H9 (cell line): ENCODE measurements at regions not wholly inside any gene's neighbourhood (a gene's known extent, or its start where the extent isn't known, plus 50 kb on each side); places are given as distances from the start of the nearest gene placed in this dataset.

Experiments used
- DNase-seq: peaks from one replicate; pipeline ENCODE4 v3.0.0-alpha.2; 2017
- H2AFZ ChIP-seq: one replicate; pipeline ENCODE4 v1.6.1; 2013; ENCODE audit warnings: mild to moderate bottlenecking, low read length, control low read depth, moderate library complexity
- H2AK5ac ChIP-seq: 2 replicates; pipeline ENCODE4 v1.6.1; 2013; ENCODE audit warnings: low read length, control low read depth, mixed read lengths; ENCODE audit not compliant: insufficient read length
- H2BK120ac ChIP-seq: one replicate; pipeline ENCODE4 v1.6.1; 2013; ENCODE audit warnings: low read depth, mild to moderate bottlenecking, low read length, control low read depth, inconsistent platforms; ENCODE audit not compliant: poor library complexity, severe bottlenecking
- H2BK12ac ChIP-seq: 2 replicates; pipeline ENCODE4 v1.6.1; 2013; ENCODE audit warnings: low read length, control low read depth, mixed read lengths, low read depth; ENCODE audit not compliant: insufficient read length
- H2BK15ac ChIP-seq: 2 replicates; pipeline ENCODE4 v1.6.1; 2013; ENCODE audit warnings: low read depth, low read length, control low read depth
- H2BK20ac ChIP-seq: one replicate; pipeline ENCODE4 v1.6.1; 2013; ENCODE audit warnings: low read depth, mild to moderate bottlenecking, low read length, control low read depth, inconsistent platforms; ENCODE audit not compliant: poor library complexity, severe bottlenecking
- H2BK5ac ChIP-seq: 2 replicates; pipeline ENCODE4 v1.6.1; 2013; ENCODE audit warnings: low read length, control low read depth, mixed read lengths; ENCODE audit not compliant: insufficient read length
- H3K14ac ChIP-seq: 2 replicates; pipeline ENCODE4 v1.6.1; 2013; ENCODE audit warnings: low read length, control low read depth; ENCODE audit not compliant: insufficient read depth
- H3K18ac ChIP-seq: 2 replicates; pipeline ENCODE4 v1.6.1; 2013; ENCODE audit warnings: low read depth, mild to moderate bottlenecking, mixed read lengths, low read length, control low read depth; ENCODE audit not compliant: insufficient read length
- H3K23ac ChIP-seq: 2 replicates; pipeline ENCODE4 v1.6.1; 2013; ENCODE audit warnings: low read length, control low read depth, mixed read lengths, low read depth; ENCODE audit not compliant: insufficient read length
- H3K23me2 ChIP-seq: 2 replicates; pipeline ENCODE4 v1.6.1; 2013; ENCODE audit warnings: low read depth, mild to moderate bottlenecking, mixed read lengths, low read length, control low read depth; ENCODE audit not compliant: insufficient read length, poor library complexity, severe bottlenecking
- H3K27ac ChIP-seq: 2 replicates; pipeline ENCODE4 v1.5.1; 2013; ENCODE audit warnings: low read length, control low read depth, mixed read lengths, low read depth; ENCODE audit not compliant: insufficient read length
- H3K27me3 ChIP-seq: 2 replicates; pipeline ENCODE4 v1.6.1; 2013; ENCODE audit warnings: low read length, control low read depth, inconsistent platforms; ENCODE audit not compliant: insufficient read depth
- H3K4ac ChIP-seq: 2 replicates; pipeline ENCODE4 v1.6.1; 2013; ENCODE audit warnings: low read depth, mild to moderate bottlenecking, control low read depth, inconsistent platforms, low read length, moderate library complexity
- H3K4me1 ChIP-seq: 2 replicates; pipeline ENCODE4 v1.6.1; 2013; ENCODE audit warnings: low read length, control low read depth, inconsistent platforms; ENCODE audit not compliant: insufficient read depth
- H3K4me2 ChIP-seq: 2 replicates; pipeline ENCODE4 v1.6.1; 2013; ENCODE audit warnings: low read length, control low read depth, mixed read lengths; ENCODE audit not compliant: insufficient read length, insufficient read depth
- H3K56ac ChIP-seq: 2 replicates; pipeline ENCODE4 v1.6.1; 2013; ENCODE audit warnings: low read depth, mild to moderate bottlenecking, mixed read lengths, low read length, control low read depth; ENCODE audit not compliant: insufficient read length
- H3K79me1 ChIP-seq: 2 replicates; pipeline ENCODE4 v1.6.1; 2013; ENCODE audit warnings: low read depth, mild to moderate bottlenecking, moderate library complexity, low read length, control low read depth, inconsistent platforms; ENCODE audit not compliant: insufficient read depth, poor library complexity, severe bottlenecking
- H3K79me2 ChIP-seq: 2 replicates; pipeline ENCODE4 v1.6.1; 2013; ENCODE audit warnings: low read length, control low read depth, inconsistent platforms; ENCODE audit not compliant: insufficient read depth
- H3K9ac ChIP-seq: 2 replicates; pipeline ENCODE4 v1.6.1; 2013; ENCODE audit warnings: low read length, control low read depth, mixed read lengths; ENCODE audit not compliant: insufficient read length; ENCODE audit errors: extremely low read depth
- H3K9me3 ChIP-seq: one replicate; pipeline ENCODE4 v1.6.1; 2013; ENCODE audit warnings: low read depth, low read length, inconsistent platforms; ENCODE audit not compliant: control insufficient read depth
- H3T11ph ChIP-seq: one replicate; pipeline ENCODE4 v1.6.1; 2013; ENCODE audit warnings: mild to moderate bottlenecking, low read length, control low read depth, inconsistent platforms
- H4K20me1 ChIP-seq: one replicate; pipeline ENCODE4 v1.6.1; 2013; ENCODE audit not compliant: control insufficient read depth, insufficient read length, insufficient read depth
- H4K5ac ChIP-seq: 2 replicates; pipeline ENCODE4 v1.6.1; 2013; ENCODE audit warnings: low read depth, mild to moderate bottlenecking, mixed read lengths, low read length, control low read depth; ENCODE audit not compliant: insufficient read length
- H4K8ac ChIP-seq: replicated peaks from 2 replicates; pipeline ENCODE4 v1.6.1; 2013; ENCODE audit warnings: low read length, control low read depth, mixed read lengths, low read depth; ENCODE audit not compliant: insufficient read length
- H4K91ac ChIP-seq: 2 replicates; pipeline ENCODE4 v1.6.1; 2013; ENCODE audit warnings: low read depth, mild to moderate bottlenecking, moderate library complexity, mixed read lengths, low read length, control low read depth; ENCODE audit not compliant: insufficient read length
- H3K27ac Mint-ChIP-seq, 3 experiments: 2 replicates in 2 of 3; 3 replicates in 1 of 3; pipeline ENCODE4 v1.8.0; 2020 to 2021; ENCODE audit warnings: mixed read lengths in 3 of 3, mild to moderate bottlenecking in 1 of 3, moderate library complexity in 1 of 3
- H3K27me3 Mint-ChIP-seq: 2 replicates; pipeline ENCODE4 v1.8.0; 2021; ENCODE audit warnings: low read depth, mild to moderate bottlenecking, moderate library complexity, mixed read lengths
- H3K36me3 Mint-ChIP-seq, 3 experiments: 2 replicates in 2 of 3; 3 replicates in 1 of 3; pipeline ENCODE4 v1.8.0; 2020 to 2021; ENCODE audit warnings: low read depth in 3 of 3, mixed read lengths in 3 of 3; ENCODE audit not compliant: insufficient read depth in 1 of 3
- H3K4me1 Mint-ChIP-seq, 2 experiments: 2 replicates each; pipeline ENCODE4 v1.8.0; 2020; ENCODE audit warnings: mixed read lengths in 2 of 2
- H3K4me3 Mint-ChIP-seq, 2 experiments: 2 replicates in 1 of 2; 3 replicates in 1 of 2; pipeline ENCODE4 v1.8.0; 2020 to 2021; ENCODE audit warnings: mild to moderate bottlenecking in 2 of 2, mixed read lengths in 2 of 2, moderate library complexity in 1 of 2
- H3K9me3 Mint-ChIP-seq, 2 experiments: 2 replicates in 1 of 2; 3 replicates in 1 of 2; pipeline ENCODE4 v1.8.0; 2020; ENCODE audit warnings: mild to moderate bottlenecking in 2 of 2, mixed read lengths in 2 of 2, moderate library complexity in 1 of 2
- CTCF ChIP-seq: fragments of 200-600 bp; sonication (generic); conservative IDR thresholded peaks from 3 replicates; pipeline ENCODE4 v1.8.0; 2021; ENCODE audit warnings: antibody characterized with exemption, mild to moderate bottlenecking
- WGBS: extraction: QIAGEN DNeasy Blood & Tissue Kit; methylation state at CpG from one replicate; pipeline ENCODE4 v1.1.7; 2013; ENCODE audit warnings: missing lambda C conversion rate, low lambda C conversion rate, mixed read lengths; ENCODE audit not compliant: insufficient read length; ENCODE audit errors: extremely low coverage; 5-methylcytosine and 5-hydroxymethylcytosine counted together

GRCh38 chr11:19539861-19540260, 172.8 kb upstream of the NAV2 start:
- WGBS, result no CpG with 5 or more reads among the region's 6 CpGs

More at GRCh38 chr11:19539861-19540260, 172.8 kb upstream of the NAV2 start:
- no peak overlapping the region for H3K4ac ChIP-seq
- no peaks in the 10 kb centered on the region for H3K79me2 ChIP-seq
- no peak overlapping the region for H2BK12ac ChIP-seq
- no peaks in the 10 kb centered on the region for H3K9me3 Mint-ChIP-seq
- no peaks in the 10 kb centered on the region for H3K23me2 ChIP-seq
- peak overlapping the region in 1 of 3 experiments; percentile 28; a peak in 1 of 7 replicates for H3K27ac Mint-ChIP-seq
- H3K4me2 ChIP-seq, result no peak overlapping the region
- H4K5ac ChIP-seq, result no peak overlapping the region
- H3K27me3 Mint-ChIP-seq, result no peaks in the 10 kb centered on the region; the same call in 1 of the 2 replicates
- H2BK5ac ChIP-seq, result no peak overlapping the region
- DNase-seq, result no peak
- H4K8ac ChIP-seq, result no peak overlapping the region
- no peak overlapping the region for H2BK20ac ChIP-seq
- no peak overlapping the region for H3T11ph ChIP-seq
- H2BK120ac ChIP-seq, result no peak overlapping the region
- H2AFZ ChIP-seq, result no peak overlapping the region
- no peaks in the 10 kb centered on the region for H4K20me1 ChIP-seq
- no peaks in the 10 kb centered on the region for H3K36me3 Mint-ChIP-seq
- no peak overlapping the region for H3K56ac ChIP-seq
- H2AK5ac ChIP-seq, result no peak overlapping the region
- no peak overlapping the region for H3K23ac ChIP-seq
- no peak overlapping the region for H2BK15ac ChIP-seq
- H3K4me3 Mint-ChIP-seq, result no peak overlapping the region
- peaks cover 8% of the 10 kb centered on the region in 2 experiments for H3K4me1 Mint-ChIP-seq
- no peaks in the 10 kb centered on the region for H3K27me3 ChIP-seq
- no peak overlapping the region for H3K18ac ChIP-seq
- no peak overlapping the region for H3K14ac ChIP-seq
- no peak overlapping the region for H3K27ac ChIP-seq
- H3K9ac ChIP-seq, result no peak overlapping the region
- no peaks in the 10 kb centered on the region for H3K9me3 ChIP-seq
- no peak overlapping the region for H4K91ac ChIP-seq
- no peak for TF ChIP-seq CTCF
- H3K4me1 ChIP-seq, result no peaks in the 10 kb centered on the region
- H3K79me1 ChIP-seq, result no peaks in the 10 kb centered on the region
